Trophoblast cell (in vitro differentiated cells and primary cell): ENCODE measurements at regions not wholly inside any gene's neighbourhood (a gene's known extent, or its start where the extent isn't known, plus 50 kb on each side); places are given as distances from the start of the nearest gene placed in this dataset.
"Not testable (repeated sequence)": the region's sequence is repeated elsewhere in the genome, so short reads cannot be mapped to it uniquely, and the experiment has no call there.

Source experiments
- DNase-seq, 2 donors: peaks; one replicate each; pipeline ENCODE4 v3.0.0-alpha.2; 2016
- H2AFZ ChIP-seq: 2 replicates; pipeline ENCODE4 v1.6.1; 2013; ENCODE audit warnings: low read length, moderate library complexity, mild to moderate bottlenecking; ENCODE audit not compliant: insufficient read depth, poor library complexity
- H2AK5ac ChIP-seq: 2 replicates; pipeline ENCODE4 v1.6.1; 2013; ENCODE audit warnings: mild to moderate bottlenecking, low read length
- H2BK120ac ChIP-seq: 2 replicates; pipeline ENCODE4 v1.6.1; 2013; ENCODE audit warnings: low read length, mild to moderate bottlenecking, moderate library complexity; ENCODE audit not compliant: insufficient read depth, poor library complexity
- H2BK12ac ChIP-seq: 2 replicates; pipeline ENCODE4 v1.6.1; 2013; ENCODE audit warnings: mild to moderate bottlenecking, low read length, moderate library complexity
- H2BK5ac ChIP-seq: 2 replicates; pipeline ENCODE4 v1.6.1; 2013; ENCODE audit warnings: low read length, low read depth, moderate library complexity, mild to moderate bottlenecking; ENCODE audit not compliant: poor library complexity
- H3K14ac ChIP-seq: 2 replicates; pipeline ENCODE4 v1.6.1; 2013; ENCODE audit warnings: mild to moderate bottlenecking, low read length
- H3K18ac ChIP-seq: 2 replicates; pipeline ENCODE4 v1.6.1; 2013; ENCODE audit warnings: mild to moderate bottlenecking, low read length
- H3K23ac ChIP-seq: 2 replicates; pipeline ENCODE4 v1.6.1; 2013; ENCODE audit warnings: low read length
- H3K27ac ChIP-seq: 2 replicates; pipeline ENCODE4 v1.5.1; 2013; ENCODE audit warnings: low read depth, mild to moderate bottlenecking, inconsistent platforms, low read length, moderate library complexity
- H3K27me3 ChIP-seq: 2 replicates; pipeline ENCODE4 v1.6.1; 2013; ENCODE audit warnings: inconsistent platforms, mild to moderate bottlenecking, low read length, moderate library complexity; ENCODE audit not compliant: insufficient read depth
- H3K36me3 ChIP-seq, 2 experiments: 1 replicate in 1 of 2; 2 replicates in 1 of 2; pipeline ENCODE4 v1.6.1; 2013; ENCODE audit warnings: low read length in 2 of 2, mild to moderate bottlenecking in 2 of 2, moderate library complexity in 1 of 2; ENCODE audit not compliant: insufficient read depth in 2 of 2, control insufficient read depth in 1 of 2
- H3K4ac ChIP-seq: 2 replicates; pipeline ENCODE4 v1.6.1; 2013; ENCODE audit warnings: low read depth, mild to moderate bottlenecking, low read length, moderate library complexity
- H3K4me1 ChIP-seq, 2 experiments: 1 replicate in 1 of 2; 2 replicates in 1 of 2; pipeline ENCODE4 v1.6.1; 2013; ENCODE audit warnings: low read length in 2 of 2, mild to moderate bottlenecking in 2 of 2, moderate library complexity in 1 of 2; ENCODE audit not compliant: insufficient read depth in 2 of 2, control insufficient read depth in 1 of 2
- H3K4me2 ChIP-seq: 2 replicates; pipeline ENCODE4 v1.6.1; 2013; ENCODE audit warnings: inconsistent platforms, mild to moderate bottlenecking, low read length, moderate library complexity
- H3K4me3 ChIP-seq: 2 replicates; pipeline ENCODE4 v1.5.1; 2013; ENCODE audit warnings: mild to moderate bottlenecking, low read depth, low read length, inconsistent platforms
- H3K79me1 ChIP-seq: one replicate; pipeline ENCODE4 v1.6.1; 2013; ENCODE audit warnings: low read length
- H3K79me2 ChIP-seq: 2 replicates; pipeline ENCODE4 v1.6.1; 2013; ENCODE audit warnings: low read length, mild to moderate bottlenecking; ENCODE audit not compliant: control insufficient read depth, insufficient read depth, poor library complexity
- H3K9ac ChIP-seq: 2 replicates; pipeline ENCODE4 v1.6.1; 2013; ENCODE audit warnings: mild to moderate bottlenecking, low read length
- H3K9me3 ChIP-seq: 2 replicates; pipeline ENCODE4 v1.6.1; 2013; ENCODE audit warnings: low read depth, mild to moderate bottlenecking, control low read depth, inconsistent platforms, low read length; ENCODE audit not compliant: insufficient read depth
- H4K12ac ChIP-seq: 2 replicates; pipeline ENCODE4 v1.6.1; 2013; ENCODE audit warnings: low read depth, mild to moderate bottlenecking, low read length, moderate library complexity
- H4K8ac ChIP-seq: 2 replicates; pipeline ENCODE4 v1.6.1; 2013; ENCODE audit warnings: low read depth, mild to moderate bottlenecking, low read length, moderate library complexity
- H4K91ac ChIP-seq: one replicate; pipeline ENCODE4 v1.6.1; 2013; ENCODE audit warnings: low read depth, mild to moderate bottlenecking, low read length, moderate library complexity
- WGBS: extraction: QIAGEN DNeasy Blood & Tissue Kit; methylation state at CpG from one replicate; pipeline ENCODE4 v1.1.7; 2013; ENCODE audit warnings: missing lambda C conversion rate; ENCODE audit not compliant: insufficient read length, insufficient coverage; ENCODE audit errors: extremely low coverage; 5-methylcytosine and 5-hydroxymethylcytosine counted together

- no peak overlapping the region for H4K12ac ChIP-seq
- no peak overlapping the region for H4K8ac ChIP-seq
- no peak overlapping the region for H2BK12ac ChIP-seq
- no peaks in the 10 kb centered on the region for H3K79me2 ChIP-seq
- H4K91ac ChIP-seq: no peak overlapping the region
- H2AK5ac ChIP-seq: no peak overlapping the region
- no peaks in the 10 kb centered on the region for H3K36me3 ChIP-seq
- peaks cover 5 to 21% of the 10 kb centered on the region in 2 experiments for H3K4me1 ChIP-seq
- no peak overlapping the region for H3K4me2 ChIP-seq
- no peak overlapping the region for H3K18ac ChIP-seq
- no peak overlapping the region for H3K4ac ChIP-seq
- no peak overlapping the region for H3K27ac ChIP-seq
- no peaks in the 10 kb centered on the region for H3K9me3 ChIP-seq
- H2BK120ac ChIP-seq: no peak overlapping the region
- H3K27me3 ChIP-seq: no peaks in the 10 kb centered on the region
- H2AFZ ChIP-seq: no peak overlapping the region
- no peak overlapping the region for H3K4me3 ChIP-seq
- no peak overlapping the region for H3K9ac ChIP-seq
- no peak overlapping the region for H2BK5ac ChIP-seq
- DNase-seq: no peak
- no peak overlapping the region for H3K23ac ChIP-seq
- H3K14ac ChIP-seq: no peak overlapping the region
- H3K79me1 ChIP-seq: peaks cover 9% of the 10 kb centered on the region
These were observed 179.9 kb upstream of the PRSS58 start for GRCh38 chr7:142437741-142438140.

- Histone ChIP-seq H3K27me3 (no peaks in the 10 kb centered on the region), H2BK120ac (no peak overlapping the region), H3K4ac (no peak overlapping the region), H2AK5ac (no peak overlapping the region), H3K14ac (no peak overlapping the region), H2AFZ (no peak overlapping the region), H4K91ac (no peak overlapping the region), H2BK12ac (no peak overlapping the region), H3K9ac (no peak overlapping the region), H3K23ac (no peak overlapping the region), H2BK5ac (no peak overlapping the region), H3K27ac (no peak overlapping the region), H4K12ac (no peak overlapping the region), H3K79me2 (no peaks in the 10 kb centered on the region), H3K9me3 (no peaks in the 10 kb centered on the region), H3K4me2 (no peak overlapping the region), H3K4me1 (peaks cover 5 to 25% of the 10 kb centered on the region in 2 experiments), H3K79me1 (peaks cover 9% of the 10 kb centered on the region), H4K8ac (no peak overlapping the region), H3K4me3 (no peak overlapping the region), H3K36me3 (no peaks in the 10 kb centered on the region), H3K18ac (no peak overlapping the region)
- no peak for DNase-seq
- WGBS: no CpG with 5 or more reads among the region's 2 CpGs
These were observed 178.7 kb upstream of the PRSS58 start for GRCh38 chr7:142436601-142437000.

DNA sequence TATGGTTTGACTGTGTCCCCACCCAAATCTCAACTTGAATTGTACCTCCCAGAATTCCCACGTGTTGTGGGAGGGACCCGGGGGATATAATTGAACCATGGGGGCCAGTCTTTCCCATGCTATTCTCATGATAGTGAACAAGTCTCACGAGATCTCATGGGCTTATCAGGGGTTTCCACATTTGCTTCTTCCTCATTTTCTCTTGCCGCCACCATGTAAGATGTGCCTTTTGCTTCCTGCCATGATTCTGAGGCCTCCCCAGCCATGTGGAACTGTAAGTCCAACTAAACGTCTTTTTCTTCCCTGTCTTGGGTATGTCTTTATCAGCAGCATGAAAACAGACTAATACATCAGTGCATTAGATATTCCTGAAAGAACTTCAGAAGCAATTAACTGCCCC, 177.7 kb upstream of the PRSS58 start:
- not testable (repeated sequence) for H3K27me3 ChIP-seq, H3K27ac ChIP-seq, H2AK5ac ChIP-seq, H2BK12ac ChIP-seq, H3K14ac ChIP-seq, H4K12ac ChIP-seq, H3K4me3 ChIP-seq, H3K23ac ChIP-seq, DNase-seq, H2BK120ac ChIP-seq, H4K8ac ChIP-seq, H2AFZ ChIP-seq, H3K18ac ChIP-seq, H2BK5ac ChIP-seq, H3K4me2 ChIP-seq, H3K9ac ChIP-seq, H3K9me3 ChIP-seq, H3K79me2 ChIP-seq, H4K91ac ChIP-seq, H3K4ac ChIP-seq, H3K79me1 ChIP-seq, H3K36me3 ChIP-seq
- no CpG with 5 or more reads among the region's 5 CpGs for WGBS
- peaks cover 6 to 19% of the 10 kb centered on the region in 2 experiments for H3K4me1 ChIP-seq

- H3K4me3 ChIP-seq: no peak overlapping the region
- H3K27ac ChIP-seq: no peak overlapping the region
- WGBS: no CpG with 5 or more reads among the region's 7 CpGs
- H4K12ac ChIP-seq: no peak overlapping the region
- no peak overlapping the region for H4K91ac ChIP-seq
- no peak overlapping the region for H2BK120ac ChIP-seq
- no peak overlapping the region for H2BK12ac ChIP-seq
- no peak overlapping the region for H3K4me2 ChIP-seq
- no peak overlapping the region for H2BK5ac ChIP-seq
- H3K4me1 ChIP-seq: peaks cover 4 to 15% of the 10 kb centered on the region in 2 experiments
- no peaks in the 10 kb centered on the region for H3K27me3 ChIP-seq
- H3K36me3 ChIP-seq: no peaks in the 10 kb centered on the region
- no peak overlapping the region for H4K8ac ChIP-seq
- no peak overlapping the region for H2AFZ ChIP-seq
- no peak overlapping the region for H3K18ac ChIP-seq
- no peak overlapping the region for H3K9ac ChIP-seq
- H3K23ac ChIP-seq: no peak overlapping the region
- H3K79me2 ChIP-seq: no peaks in the 10 kb centered on the region
- no peak overlapping the region for H3K14ac ChIP-seq
- DNase-seq: peak; percentile 9 to 56
- H3K9me3 ChIP-seq: no peaks in the 10 kb centered on the region
- H3K4ac ChIP-seq: no peak overlapping the region
- no peak overlapping the region for H2AK5ac ChIP-seq
- peaks cover 9% of the 10 kb centered on the region for H3K79me1 ChIP-seq
These were observed 176.9 kb upstream of the PRSS58 start for GRCh38 chr7:142434666-142435167.
